ENCODE measurements at regions not wholly inside any gene's neighbourhood (a gene's known extent, or its start where the extent isn't known, plus 50 kb on each side); places are given as distances from the start of the nearest gene placed in this dataset.

DNA sequence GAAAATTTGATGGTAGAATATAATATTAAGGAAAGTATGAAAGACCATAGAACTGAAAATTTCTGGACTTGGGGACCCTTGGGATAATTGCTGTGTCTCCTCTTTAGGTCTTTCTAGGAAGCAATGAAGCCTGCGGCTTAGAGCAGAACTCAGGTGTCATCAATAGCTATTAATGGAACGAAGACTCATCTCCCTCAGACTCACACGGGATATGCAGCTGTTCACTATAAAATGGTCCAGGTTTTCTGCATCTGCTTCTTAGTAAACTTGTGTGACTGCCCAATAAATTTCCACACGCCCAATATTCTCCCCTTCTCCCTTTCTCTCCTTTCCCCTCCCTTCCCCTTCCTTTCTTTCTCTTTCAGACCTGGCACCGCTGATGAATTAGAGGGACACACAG is 392.5 kb downstream of the HLX start:
- DNase-seq (ENCODE audit: low read depth in 2 of 2), result no peak
- Histone ChIP-seq H3K4me3 (replicated peaks in 1 of 4; ENCODE audit: control extremely low read depth in 1 of 4, insufficient read depth in 1 of 4, low read depth in 3 of 4, low read length in 4 of 4) (no peak overlapping the region), H3K9ac (ENCODE audit: insufficient read depth, low read length) (no peak overlapping the region), H4K20me1 (ENCODE audit: control insufficient read depth, extremely low read depth, insufficient read depth, low read length) (no peaks in the 10 kb centered on the region), H3K9me3 (ENCODE audit: control insufficient read depth, insufficient read depth, low read depth, low read length) (no peaks in the 10 kb centered on the region), H2AFZ (ENCODE audit: low read length) (no peak overlapping the region), H3K36me3 (ENCODE audit: control insufficient read depth, insufficient read depth, low read length) (no peaks in the 10 kb centered on the region), H3K27me3 (ENCODE audit: control insufficient read depth, insufficient read depth, low read length) (no peaks in the 10 kb centered on the region), H3K79me2 (ENCODE audit: control insufficient read depth, insufficient read depth, low read length) (no peaks in the 10 kb centered on the region), H3K4me1 (ENCODE audit: control insufficient read depth, extremely low read depth, insufficient read depth, low read length) (peaks cover 4% of the 10 kb centered on the region), H3K27ac (ENCODE audit: insufficient read depth, low read length) (no peak overlapping the region), H3K4me2 (ENCODE audit: extremely low read depth, insufficient read depth, low read length) (no peak overlapping the region)
- TF ChIP-seq, protein P1, sequence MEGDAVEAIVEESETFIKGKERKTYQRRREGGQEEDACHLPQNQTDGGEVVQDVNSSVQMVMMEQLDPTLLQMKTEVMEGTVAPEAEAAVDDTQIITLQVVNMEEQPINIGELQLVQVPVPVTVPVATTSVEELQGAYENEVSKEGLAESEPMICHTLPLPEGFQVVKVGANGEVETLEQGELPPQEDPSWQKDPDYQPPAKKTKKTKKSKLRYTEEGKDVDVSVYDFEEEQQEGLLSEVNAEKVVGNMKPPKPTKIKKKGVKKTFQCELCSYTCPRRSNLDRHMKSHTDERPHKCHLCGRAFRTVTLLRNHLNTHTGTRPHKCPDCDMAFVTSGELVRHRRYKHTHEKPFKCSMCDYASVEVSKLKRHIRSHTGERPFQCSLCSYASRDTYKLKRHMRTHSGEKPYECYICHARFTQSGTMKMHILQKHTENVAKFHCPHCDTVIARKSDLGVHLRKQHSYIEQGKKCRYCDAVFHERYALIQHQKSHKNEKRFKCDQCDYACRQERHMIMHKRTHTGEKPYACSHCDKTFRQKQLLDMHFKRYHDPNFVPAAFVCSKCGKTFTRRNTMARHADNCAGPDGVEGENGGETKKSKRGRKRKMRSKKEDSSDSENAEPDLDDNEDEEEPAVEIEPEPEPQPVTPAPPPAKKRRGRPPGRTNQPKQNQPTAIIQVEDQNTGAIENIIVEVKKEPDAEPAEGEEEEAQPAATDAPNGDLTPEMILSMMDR (conservative IDR thresholded peaks at IDR 0.05 in 1 of 2, IDR thresholded peaks at IDR 0.05 in 1 of 2; ENCODE audit: low read depth in 1 of 2, low read length in 2 of 2), result no peak
- no peak for TF ChIP-seq EZH2 (IDR thresholded peaks at IDR 0.05; ENCODE audit: low read length, missing control alignments)

DNA sequence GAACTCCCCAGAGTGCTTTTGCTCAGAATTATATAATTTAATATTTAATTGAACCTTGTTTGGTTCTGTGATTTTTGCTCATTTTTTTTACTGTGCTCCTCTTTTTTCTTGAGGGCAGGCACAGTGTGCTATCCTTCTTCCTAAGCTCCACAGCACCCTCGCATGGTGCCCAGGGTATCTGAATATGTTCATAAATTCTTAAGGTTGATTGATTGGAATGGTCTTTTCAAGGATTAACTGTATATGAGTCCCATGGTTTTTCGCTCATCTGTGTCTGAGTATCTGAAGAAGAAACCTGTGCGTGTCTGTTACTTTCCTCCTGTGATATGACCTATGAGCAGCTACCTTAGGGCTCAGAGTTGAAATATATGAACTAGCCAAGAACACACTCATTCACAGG is 393.7 kb downstream of the HLX start:
- H3K9ac ChIP-seq (ENCODE audit: insufficient read depth, low read length), result no peak overlapping the region
- H3K27ac ChIP-seq (ENCODE audit: insufficient read depth, low read length), result no peak overlapping the region
- H4K20me1 ChIP-seq (ENCODE audit: control insufficient read depth, extremely low read depth, insufficient read depth, low read length), result no peaks in the 10 kb centered on the region
- H3K4me3 ChIP-seq (replicated peaks in 1 of 4; ENCODE audit: control extremely low read depth in 1 of 4, insufficient read depth in 1 of 4, low read depth in 3 of 4, low read length in 4 of 4), result no peak overlapping the region
- no peak overlapping the region for H2AFZ ChIP-seq (ENCODE audit: low read length)
- no peaks in the 10 kb centered on the region for H3K36me3 ChIP-seq (ENCODE audit: control insufficient read depth, insufficient read depth, low read length)
- H3K9me3 ChIP-seq (ENCODE audit: control insufficient read depth, insufficient read depth, low read depth, low read length), result no peaks in the 10 kb centered on the region
- no peak for DNase-seq (ENCODE audit: low read depth in 2 of 2)
- no peaks in the 10 kb centered on the region for H3K79me2 ChIP-seq (ENCODE audit: control insufficient read depth, insufficient read depth, low read length)
- no peaks in the 10 kb centered on the region for H3K27me3 ChIP-seq (ENCODE audit: control insufficient read depth, insufficient read depth, low read length)
- H3K4me2 ChIP-seq (ENCODE audit: extremely low read depth, insufficient read depth, low read length), result no peak overlapping the region
- TF ChIP-seq, protein P1 (conservative IDR thresholded peaks at IDR 0.05 in 1 of 2, IDR thresholded peaks at IDR 0.05 in 1 of 2; ENCODE audit: low read depth in 1 of 2, low read length in 2 of 2), result peak; percentile 3 to 4
- TF ChIP-seq EZH2 (IDR thresholded peaks at IDR 0.05; ENCODE audit: low read length, missing control alignments), result no peak
- H3K4me1 ChIP-seq (ENCODE audit: control insufficient read depth, extremely low read depth, insufficient read depth, low read length), result peaks cover 3% of the 10 kb centered on the region

DNA sequence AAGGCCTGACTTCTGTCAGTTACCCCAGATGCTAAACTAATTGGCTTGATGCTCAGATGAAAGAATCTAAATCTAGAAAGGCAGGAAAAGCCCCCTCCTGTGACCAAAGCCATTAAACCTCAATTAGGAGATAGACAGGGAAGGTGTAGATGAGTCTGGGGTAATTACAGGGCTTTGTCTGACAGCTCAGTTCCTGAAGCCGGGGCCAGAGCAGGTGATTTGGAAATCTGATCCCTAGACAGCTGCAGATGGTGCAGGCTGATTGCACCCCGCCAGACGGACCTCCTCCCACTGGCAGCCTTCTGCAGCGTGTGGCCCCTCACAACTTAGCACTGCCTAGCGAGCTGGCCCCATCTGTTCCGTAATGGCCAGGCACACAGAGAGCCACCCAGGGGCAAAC is 395.1 kb downstream of the HLX start:
- no peaks in the 10 kb centered on the region for H3K9me3 ChIP-seq (ENCODE audit: control insufficient read depth, insufficient read depth, low read depth, low read length)
- H4K20me1 ChIP-seq (ENCODE audit: control insufficient read depth, extremely low read depth, insufficient read depth, low read length), result no peaks in the 10 kb centered on the region
- no peak overlapping the region for H3K4me3 ChIP-seq (replicated peaks in 1 of 4; ENCODE audit: control extremely low read depth in 1 of 4, insufficient read depth in 1 of 4, low read depth in 3 of 4, low read length in 4 of 4)
- H3K4me1 ChIP-seq (ENCODE audit: control insufficient read depth, extremely low read depth, insufficient read depth, low read length), result no peaks in the 10 kb centered on the region
- no peaks in the 10 kb centered on the region for H3K27me3 ChIP-seq (ENCODE audit: control insufficient read depth, insufficient read depth, low read length)
- no peak overlapping the region for H3K4me2 ChIP-seq (ENCODE audit: extremely low read depth, insufficient read depth, low read length)
- no peaks in the 10 kb centered on the region for H3K79me2 ChIP-seq (ENCODE audit: control insufficient read depth, insufficient read depth, low read length)
- H3K9ac ChIP-seq (ENCODE audit: insufficient read depth, low read length), result no peak overlapping the region
- no peaks in the 10 kb centered on the region for H3K36me3 ChIP-seq (ENCODE audit: control insufficient read depth, insufficient read depth, low read length)
- H2AFZ ChIP-seq (ENCODE audit: low read length), result no peak overlapping the region
- TF ChIP-seq, protein P1 (conservative IDR thresholded peaks at IDR 0.05 in 1 of 2, IDR thresholded peaks at IDR 0.05 in 1 of 2; ENCODE audit: low read depth in 1 of 2, low read length in 2 of 2), result no peak
- TF ChIP-seq EZH2 (IDR thresholded peaks at IDR 0.05; ENCODE audit: low read length, missing control alignments), result no peak
- H3K27ac ChIP-seq (ENCODE audit: insufficient read depth, low read length), result no peak overlapping the region
- DNase-seq (ENCODE audit: low read depth in 2 of 2), result no peak
